ENCODE measurements at regions not wholly inside any gene's neighbourhood (a gene's known extent, or its start where the extent isn't known, plus 50 kb on each side); places are given as distances from the start of the nearest gene placed in this dataset.

DNA sequence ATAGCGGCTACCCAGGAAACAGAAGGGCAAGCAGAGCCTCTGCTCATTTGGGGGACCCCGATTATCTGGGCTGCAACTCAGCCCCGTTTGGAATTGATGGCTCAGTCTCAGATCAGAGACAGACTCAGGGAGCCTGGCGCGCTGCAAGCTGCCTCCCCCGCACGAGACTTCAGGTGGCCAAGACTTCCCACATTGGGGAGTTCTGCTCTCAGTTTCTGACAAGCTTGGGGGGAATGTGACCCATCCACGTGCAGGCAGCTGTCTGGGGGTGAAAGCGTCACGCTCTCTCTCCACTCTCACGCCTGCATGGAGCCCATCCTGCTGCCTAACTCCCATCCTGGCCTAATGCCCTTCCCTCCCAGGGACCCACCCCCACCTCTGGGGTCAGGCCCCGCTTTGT is 157.6 kb upstream of the GSE1 start:
- Histone ChIP-seq H4K20me1 (ENCODE audit: insufficient read depth) (peaks cover 20% of the 10 kb centered on the region; the same call in 1 of the 2 replicates), H2AFZ (ENCODE audit: low read depth) (no peak overlapping the region), H3K4me3 (ENCODE audit: low read depth in 2 of 2, low read length in 1 of 2) (no peak overlapping the region), H3K4me1 (ENCODE audit: control insufficient read depth in 1 of 2, insufficient read depth in 2 of 2, low read depth in 1 of 2, low read length in 1 of 2) (peaks cover 0 to 66% of the 10 kb centered on the region in 2 experiments; a peak in 1 of 4 replicates), H3K36me3 (replicated peaks in 1 of 2; ENCODE audit: control insufficient read depth in 1 of 2, insufficient read depth in 2 of 2, low read length in 1 of 2) (no peaks in the 10 kb centered on the region), H3K9me2 (no peaks in the 10 kb centered on the region), H3K9ac (no peak overlapping the region), H3K27ac (ENCODE audit: low read depth in 2 of 2, low read length in 1 of 2) (no peak overlapping the region), H3K4me2 (no peak overlapping the region), H3F3A (replicated peaks; ENCODE audit: insufficient read depth) (no peaks in the 10 kb centered on the region), H3K79me2 (ENCODE audit: insufficient read depth) (no peaks in the 10 kb centered on the region), H3K27me3 (ENCODE audit: insufficient read depth) (no peaks in the 10 kb centered on the region), H3K9me3 (no peaks in the 10 kb centered on the region)
- ChIA-PET POLR2A (no interaction called here), CTCF (interaction anchor here (0.7 to 4.2 kb wide), 10 partner anchors 10 to 341 kb away, joined by 3 to 16 read pairs (median 6); no protein-coding TSS in a partner anchor)
- TF ChIP-seq YY1 (IDR thresholded peaks at IDR 0.05; ENCODE audit: low read depth) (no peak), SMC3 (IDR thresholded peaks at IDR 0.05; ENCODE audit: low read depth, low read length) (no peak), EZH2phosphoT487 (IDR thresholded peaks at IDR 0.05; ENCODE audit: borderline replicate concordance, low read depth) (no peak), POLR2AphosphoS5 (IDR thresholded peaks at IDR 0.05; ENCODE audit: low read depth, low read length) (no peak), FOXM1 (IDR thresholded peaks at IDR 0.05; ENCODE audit: low read depth) (no peak), FOXJ3 (CRISPR knock-in tag; IDR thresholded peaks at IDR 0.05) (no peak)
- TF ChIP-seq, protein P1, sequence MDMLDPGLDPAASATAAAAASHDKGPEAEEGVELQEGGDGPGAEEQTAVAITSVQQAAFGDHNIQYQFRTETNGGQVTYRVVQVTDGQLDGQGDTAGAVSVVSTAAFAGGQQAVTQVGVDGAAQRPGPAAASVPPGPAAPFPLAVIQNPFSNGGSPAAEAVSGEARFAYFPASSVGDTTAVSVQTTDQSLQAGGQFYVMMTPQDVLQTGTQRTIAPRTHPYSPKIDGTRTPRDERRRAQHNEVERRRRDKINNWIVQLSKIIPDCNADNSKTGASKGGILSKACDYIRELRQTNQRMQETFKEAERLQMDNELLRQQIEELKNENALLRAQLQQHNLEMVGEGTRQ (IDR thresholded peaks at IDR 0.05; ENCODE audit: borderline replicate concordance, low read depth, low read length) = no peak
- TF ChIP-seq, protein P2, sequence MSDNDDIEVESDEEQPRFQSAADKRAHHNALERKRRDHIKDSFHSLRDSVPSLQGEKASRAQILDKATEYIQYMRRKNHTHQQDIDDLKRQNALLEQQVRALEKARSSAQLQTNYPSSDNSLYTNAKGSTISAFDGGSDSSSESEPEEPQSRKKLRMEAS (IDR thresholded peaks at IDR 0.05; ENCODE audit: low read depth) = no peak
- 78% methylated on average over 5 of the region's 12 CpGs for WGBS (ENCODE audit: low lambda C conversion rate)
- no peak for DNase-seq

DNA sequence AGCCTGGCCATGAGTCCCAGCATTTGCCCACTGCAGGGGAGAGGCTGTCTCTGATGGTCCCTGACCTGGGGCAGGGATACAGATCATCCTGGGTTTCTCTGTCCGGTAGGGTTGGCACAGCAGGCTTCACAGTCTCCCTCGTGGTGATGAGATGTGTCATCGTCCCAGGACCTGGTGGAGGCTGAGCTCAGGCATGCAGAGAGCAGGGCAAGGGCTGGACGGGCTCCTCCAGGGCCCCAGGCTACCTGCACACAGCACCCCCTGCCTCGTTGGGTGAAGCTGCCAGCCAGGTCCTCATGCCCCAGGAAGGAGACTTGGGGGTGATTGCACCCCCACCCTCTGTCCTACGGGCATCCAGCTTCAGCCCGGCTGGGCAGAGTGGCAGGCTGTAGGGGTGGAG is 155.8 kb upstream of the GSE1 start:
- no peaks in the 10 kb centered on the region for H3K36me3 ChIP-seq (replicated peaks in 1 of 2; ENCODE audit: control insufficient read depth in 1 of 2, insufficient read depth in 2 of 2, low read length in 1 of 2)
- H3K9me2 ChIP-seq = no peaks in the 10 kb centered on the region
- ChIA-PET CTCF (interaction anchor here (0.6 to 4.2 kb wide), 10 partner anchors 10 to 343 kb away, joined by 3 to 16 read pairs (median 5); no protein-coding TSS in a partner anchor), POLR2A (no interaction called here)
- no peak overlapping the region for H3K9ac ChIP-seq
- H3K9me3 ChIP-seq = no peaks in the 10 kb centered on the region
- H3F3A ChIP-seq (replicated peaks; ENCODE audit: insufficient read depth) = peaks cover 6% of the 10 kb centered on the region
- H3K27me3 ChIP-seq (ENCODE audit: insufficient read depth) = no peaks in the 10 kb centered on the region
- no peak for DNase-seq
- no peak overlapping the region for H2AFZ ChIP-seq (ENCODE audit: low read depth)
- H3K27ac ChIP-seq (ENCODE audit: low read depth in 2 of 2, low read length in 1 of 2) = peak overlapping the region in 1 of 2 experiments; percentile 58; a peak in 2 of 4 replicates
- H3K4me3 ChIP-seq (ENCODE audit: low read depth in 2 of 2, low read length in 1 of 2) = no peak overlapping the region
- 65% methylated on average over 4 of the region's 7 CpGs for WGBS (ENCODE audit: low lambda C conversion rate)
- TF ChIP-seq SIN3A (IDR thresholded peaks at IDR 0.05; ENCODE audit: borderline replicate concordance, low read depth, low read length) = no peak
- TF ChIP-seq MEF2A (IDR thresholded peaks at IDR 0.05; ENCODE audit: borderline replicate concordance, low read depth) = no peak
- no peak for TF ChIP-seq TAF1 (IDR thresholded peaks at IDR 0.05; ENCODE audit: borderline replicate concordance, low read depth, low read length)
- H3K79me2 ChIP-seq (ENCODE audit: insufficient read depth) = no peaks in the 10 kb centered on the region
- H4K20me1 ChIP-seq (ENCODE audit: insufficient read depth) = peaks cover 37% of the 10 kb centered on the region
- no peak overlapping the region for H3K4me2 ChIP-seq
- H3K4me1 ChIP-seq (ENCODE audit: control insufficient read depth in 1 of 2, insufficient read depth in 2 of 2, low read depth in 1 of 2, low read length in 1 of 2) = peaks cover 17 to 78% of the 10 kb centered on the region in 2 experiments; a peak in 3 of 4 replicates
